ENCODE measurements at regions not wholly inside any gene's neighbourhood (a gene's known extent, or its start where the extent isn't known, plus 50 kb on each side); places are given as distances from the start of the nearest gene placed in this dataset.

DNA sequence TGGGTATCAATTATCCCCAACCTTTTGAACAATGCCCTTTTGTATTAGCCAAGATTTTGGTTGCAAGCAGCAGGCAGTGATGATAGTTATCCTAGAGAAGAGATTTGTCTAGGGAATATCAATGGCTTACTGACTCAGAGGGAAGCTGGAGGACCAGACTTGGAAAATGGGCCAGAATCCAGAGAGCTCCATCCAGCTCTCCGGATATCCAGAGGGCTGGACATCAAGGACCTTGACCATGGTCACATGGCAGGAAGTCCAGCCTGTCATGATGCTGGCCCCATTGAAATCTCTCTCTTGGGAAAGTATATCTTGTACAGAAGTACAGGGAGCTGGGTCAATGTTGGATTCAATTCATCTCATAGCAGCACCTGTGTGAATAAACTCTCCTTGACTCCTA is 148.5 kb upstream of the PDZRN3 start:
- DNase-seq, result no peak
- no peaks in the 10 kb centered on the region for H3K27me3 ChIP-seq
- H3K36me3 ChIP-seq, result no peaks in the 10 kb centered on the region
- peaks cover 0 to 7% (median 0%) of the 10 kb centered on the region in 3 donors for H3K9me3 ChIP-seq
- H3K4me3 ChIP-seq, result no peak overlapping the region
- TF ChIP-seq, protein P1, sequence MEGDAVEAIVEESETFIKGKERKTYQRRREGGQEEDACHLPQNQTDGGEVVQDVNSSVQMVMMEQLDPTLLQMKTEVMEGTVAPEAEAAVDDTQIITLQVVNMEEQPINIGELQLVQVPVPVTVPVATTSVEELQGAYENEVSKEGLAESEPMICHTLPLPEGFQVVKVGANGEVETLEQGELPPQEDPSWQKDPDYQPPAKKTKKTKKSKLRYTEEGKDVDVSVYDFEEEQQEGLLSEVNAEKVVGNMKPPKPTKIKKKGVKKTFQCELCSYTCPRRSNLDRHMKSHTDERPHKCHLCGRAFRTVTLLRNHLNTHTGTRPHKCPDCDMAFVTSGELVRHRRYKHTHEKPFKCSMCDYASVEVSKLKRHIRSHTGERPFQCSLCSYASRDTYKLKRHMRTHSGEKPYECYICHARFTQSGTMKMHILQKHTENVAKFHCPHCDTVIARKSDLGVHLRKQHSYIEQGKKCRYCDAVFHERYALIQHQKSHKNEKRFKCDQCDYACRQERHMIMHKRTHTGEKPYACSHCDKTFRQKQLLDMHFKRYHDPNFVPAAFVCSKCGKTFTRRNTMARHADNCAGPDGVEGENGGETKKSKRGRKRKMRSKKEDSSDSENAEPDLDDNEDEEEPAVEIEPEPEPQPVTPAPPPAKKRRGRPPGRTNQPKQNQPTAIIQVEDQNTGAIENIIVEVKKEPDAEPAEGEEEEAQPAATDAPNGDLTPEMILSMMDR (IDR thresholded peaks at IDR 0.05), result no peak
- intact Hi-C loops (cut with DNase I; ENCODE audit: low total_unique reads), result no loop called here
- peaks cover 0 to 30% (median 2%) of the 10 kb centered on the region in 4 donors for H3K4me1 ChIP-seq
- H3K27ac ChIP-seq, result peak overlapping the region in 1 of 2 donors; percentile 48

DNA sequence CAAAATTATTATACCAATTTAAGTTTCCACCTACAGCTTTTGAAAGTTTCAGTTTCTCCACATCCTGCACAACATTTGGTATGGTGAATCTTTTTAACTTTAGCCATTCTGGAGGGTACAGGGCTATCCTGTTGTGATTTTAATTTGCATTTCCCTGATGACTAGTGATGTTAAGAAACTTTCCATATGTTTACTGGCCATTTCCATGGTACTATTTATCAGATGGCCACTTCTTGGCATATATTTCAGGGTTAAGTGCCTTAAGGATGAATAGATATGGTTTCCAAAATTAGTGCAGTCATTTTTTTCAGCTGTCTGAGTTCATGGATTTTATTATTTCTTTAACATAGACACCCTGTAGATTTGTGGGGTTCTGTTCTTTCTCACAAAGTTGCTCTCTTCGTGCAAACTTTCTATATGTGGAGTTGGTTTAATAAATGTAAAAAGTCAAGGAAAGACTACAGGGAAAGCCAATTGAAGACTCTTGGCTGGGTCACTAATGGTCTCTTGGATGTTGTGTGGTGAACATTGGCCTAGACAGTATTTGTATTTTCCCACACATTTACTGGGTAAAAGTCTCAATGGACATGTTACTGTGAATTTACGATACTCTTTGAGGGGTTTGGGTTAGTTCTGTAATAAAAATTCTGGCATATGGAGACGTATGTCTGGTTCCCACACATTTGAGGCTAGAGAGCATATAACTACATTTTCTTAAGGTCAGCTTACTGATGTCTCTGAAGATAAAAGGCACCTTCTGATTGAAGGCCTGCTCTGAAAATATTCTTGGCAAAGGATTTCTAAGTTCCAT is 147.5 kb upstream of the PDZRN3 start:
- TF ChIP-seq, protein P1 (IDR thresholded peaks at IDR 0.05), result no peak
- DNase-seq, result no peak
- H3K27ac ChIP-seq, result peak overlapping the region in 1 of 2 donors; percentile 48
- intact Hi-C loops (cut with DNase I; ENCODE audit: low total_unique reads), result no loop called here
- H3K4me3 ChIP-seq, result no peak overlapping the region
- H3K27me3 ChIP-seq, result no peaks in the 10 kb centered on the region
- H3K36me3 ChIP-seq, result no peaks in the 10 kb centered on the region
- H3K4me1 ChIP-seq, result peaks cover 0 to 38% (median 2%) of the 10 kb centered on the region in 4 donors
- peaks cover 0 to 7% (median 0%) of the 10 kb centered on the region in 3 donors for H3K9me3 ChIP-seq

DNA sequence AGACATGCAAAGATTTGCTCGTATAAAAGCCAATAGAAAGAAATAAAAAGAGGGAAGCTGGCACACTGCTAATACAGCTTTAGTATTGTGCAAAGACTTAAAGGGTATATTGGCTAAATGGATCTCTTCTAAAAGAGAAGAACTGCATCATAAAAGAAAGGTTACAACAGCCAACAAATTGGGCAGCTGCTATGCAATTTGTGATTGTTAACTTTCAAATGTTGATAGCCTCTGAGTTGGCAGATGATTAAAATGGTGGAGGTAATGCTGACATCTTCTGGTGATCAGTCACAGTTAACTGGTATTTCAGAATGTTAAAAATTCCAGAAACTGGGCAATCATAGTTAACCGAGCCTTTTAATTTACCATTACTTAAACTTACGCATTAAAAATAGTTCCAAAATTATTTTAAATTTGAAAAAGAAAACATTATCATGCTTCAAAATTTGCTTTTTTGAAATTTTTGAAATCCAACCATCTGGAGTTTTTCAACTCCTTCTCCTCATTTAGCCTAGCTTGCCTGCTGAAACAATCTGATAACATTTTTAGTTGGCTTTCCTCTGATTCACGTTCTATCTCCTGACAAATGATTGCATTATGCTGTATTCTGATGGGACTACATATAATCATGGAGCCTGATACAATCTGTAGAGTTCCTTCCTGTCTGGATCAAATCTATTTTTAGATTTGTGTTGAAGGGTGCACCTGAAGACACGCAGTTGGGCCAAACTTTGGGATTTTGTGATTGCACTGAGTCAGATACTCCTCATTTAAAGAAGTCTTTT is 144.0 kb upstream of the PDZRN3 start:
- H3K27ac ChIP-seq, result no peak overlapping the region
- intact Hi-C loops (cut with DNase I; ENCODE audit: low total_unique reads), result no loop called here
- DNase-seq, result no peak

DNA sequence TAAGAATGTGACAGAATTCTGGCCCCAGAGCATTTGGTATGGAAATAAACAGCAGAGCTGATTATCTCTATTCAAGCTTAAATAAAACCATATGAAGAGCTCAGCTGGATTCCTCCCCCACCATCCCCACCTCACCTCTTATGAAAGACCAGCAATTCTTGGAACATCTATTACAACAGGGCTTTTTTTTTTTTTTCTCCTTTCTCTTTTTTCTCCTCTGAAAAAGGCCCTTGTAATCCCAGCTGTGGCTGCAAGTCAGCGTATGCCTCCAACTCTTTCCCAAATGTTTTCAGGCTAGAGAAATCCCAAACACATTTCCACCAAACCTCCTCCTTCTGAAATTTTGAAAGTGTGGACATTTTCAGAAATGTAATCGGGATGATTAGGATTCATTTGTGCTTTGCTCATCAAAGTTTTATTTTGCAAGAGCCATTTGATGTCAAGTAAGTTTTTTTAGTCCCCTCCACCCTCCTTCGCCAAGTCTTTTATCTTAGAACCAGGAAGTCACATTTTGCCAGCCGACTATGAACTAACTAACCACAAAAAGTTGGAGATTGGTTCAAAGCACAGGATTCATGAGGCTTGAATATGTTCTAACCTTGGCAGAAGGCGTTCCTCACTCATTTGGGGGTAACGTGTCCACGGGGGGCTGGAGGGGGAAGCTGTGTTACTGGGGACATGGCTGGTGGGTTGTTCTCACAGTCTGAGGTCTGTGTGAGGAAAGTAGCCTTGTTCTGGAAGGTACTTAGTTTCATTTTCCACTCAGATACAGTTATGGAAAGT is 142.0 kb upstream of the PDZRN3 start:
- TF ChIP-seq, protein P1 (IDR thresholded peaks at IDR 0.05), result no peak
- peak in 1 of 2 donors; percentile 42 for DNase-seq
- Histone ChIP-seq H3K27ac (peak overlapping the region; percentile 67), H3K27me3 (no peaks in the 10 kb centered on the region), H3K9me3 (peaks cover 0 to 7% (median 0%) of the 10 kb centered on the region in 3 donors), H3K4me3 (peak overlapping the region; percentile 28 to 34), H3K36me3 (no peaks in the 10 kb centered on the region), H3K4me1 (peaks cover 0 to 22% (median 1%) of the 10 kb centered on the region in 4 donors)
- intact Hi-C loops (cut with DNase I; ENCODE audit: low total_unique reads), result no loop called here

More for the DNA sequence above, 144.0 kb upstream of the PDZRN3 start:
- peaks cover 0 to 38% (median 4%) of the 10 kb centered on the region in 4 donors for H3K4me1 ChIP-seq
- H3K4me3 ChIP-seq, result no peak overlapping the region
- peaks cover 0 to 7% (median 0%) of the 10 kb centered on the region in 3 donors for H3K9me3 ChIP-seq
- H3K27me3 ChIP-seq, result no peaks in the 10 kb centered on the region
- TF ChIP-seq, protein P1 (IDR thresholded peaks at IDR 0.05), result no peak
- no peaks in the 10 kb centered on the region for H3K36me3 ChIP-seq

DNA sequence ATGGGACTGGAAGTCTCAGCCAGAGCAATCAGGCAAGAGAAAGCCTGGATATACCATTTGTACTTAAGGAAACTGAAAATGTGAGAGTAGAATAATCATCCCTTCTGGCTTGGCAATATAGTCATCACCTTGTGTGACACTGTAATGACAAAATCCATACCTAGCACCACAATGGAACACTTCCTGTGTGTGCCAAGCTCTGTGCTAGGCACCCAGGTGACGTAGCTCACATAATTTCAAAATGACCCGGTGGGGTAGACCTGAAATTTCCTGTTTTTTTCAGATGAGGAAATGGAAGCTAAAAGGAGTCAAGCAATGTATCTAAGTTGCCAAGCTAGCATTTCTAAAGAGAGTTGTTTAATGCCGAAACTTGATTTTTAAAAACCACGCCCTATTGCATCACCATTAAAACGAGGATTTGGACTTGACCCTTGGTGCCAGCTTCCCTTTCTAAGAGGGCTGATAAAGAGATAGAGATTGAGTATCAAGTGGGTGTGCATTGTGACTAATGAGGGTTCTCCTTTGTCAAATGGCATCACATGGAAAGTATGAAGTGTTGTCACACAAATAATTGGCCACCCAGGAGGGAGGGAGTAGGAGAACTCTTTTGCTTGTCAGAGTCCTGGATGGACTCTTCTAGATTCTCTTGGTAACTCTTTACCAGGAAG is 141.3 kb upstream of the PDZRN3 start:
- intact Hi-C loops (cut with DNase I; ENCODE audit: low total_unique reads), result no loop called here
- H3K9me3 ChIP-seq, result peaks cover 0 to 7% (median 0%) of the 10 kb centered on the region in 3 donors
- DNase-seq, result no peak
- TF ChIP-seq, protein P1 (IDR thresholded peaks at IDR 0.05), result no peak
- H3K27ac ChIP-seq, result peak overlapping the region; percentile 67
- no peaks in the 10 kb centered on the region for H3K36me3 ChIP-seq
- no peaks in the 10 kb centered on the region for H3K27me3 ChIP-seq
- H3K4me3 ChIP-seq, result no peak overlapping the region
- peaks cover 0 to 22% (median 1%) of the 10 kb centered on the region in 4 donors for H3K4me1 ChIP-seq

Data from tibial artery (tissue), 4 donors.